ENCODE measurements at regions not wholly inside any gene's neighbourhood (a gene's known extent, or its start where the extent isn't known, plus 50 kb on each side); places are given as distances from the start of the nearest gene placed in this dataset.

- Histone ChIP-seq H3K27ac (ENCODE audit: insufficient read depth, low read length) (no peak overlapping the region), H3K14ac (replicated peaks; ENCODE audit: low read depth, low read length) (no peak overlapping the region), H3K4ac (ENCODE audit: low read depth, low read length) (no peak overlapping the region), H2AK9ac (replicated peaks; ENCODE audit: low read depth, low read length, poor library complexity) (no peak overlapping the region), H3K79me1 (ENCODE audit: low read depth in 1 of 2, low read length in 2 of 2) (peaks cover 22 to 53% of the 10 kb centered on the region in 2 experiments), H2AFZ (replicated peaks; ENCODE audit: low read length, poor library complexity) (no peak overlapping the region), H2BK15ac (ENCODE audit: low read depth, low read length) (no peak overlapping the region), H3K23ac (ENCODE audit: low read depth, low read length) (no peak overlapping the region), H4K91ac (ENCODE audit: insufficient read depth, low read depth, low read length) (no peak overlapping the region), H3K9me1 (ENCODE audit: insufficient read depth, low read length) (no peaks in the 10 kb centered on the region), H3K9me3 (ENCODE audit: control insufficient read depth, insufficient read depth, low read length) (no peaks in the 10 kb centered on the region), H3K9ac (ENCODE audit: low read depth, low read length) (no peak overlapping the region), H2BK120ac (ENCODE audit: low read depth, low read length) (no peak overlapping the region), H2BK5ac (ENCODE audit: low read depth, low read length, poor library complexity, severe bottlenecking) (no peak overlapping the region), H4K5ac (ENCODE audit: low read depth, low read length) (no peak overlapping the region), H2BK20ac (ENCODE audit: low read depth, low read length) (no peak overlapping the region), H3K4me1 (ENCODE audit: control insufficient read depth, insufficient read depth, low read length) (peaks cover 2% of the 10 kb centered on the region), H3K4me3 (ENCODE audit: insufficient read depth, low read depth, low read length) (no peak overlapping the region), H2AK5ac (ENCODE audit: low read depth, low read length) (no peak overlapping the region), H3K18ac (ENCODE audit: low read depth, low read length) (no peak overlapping the region), H3K36me3 (ENCODE audit: control insufficient read depth, insufficient read depth, low read length) (no peaks in the 10 kb centered on the region), H3K56ac (ENCODE audit: extremely low read depth, insufficient read depth, low read length) (no peak overlapping the region), H4K8ac (ENCODE audit: low read depth in 2 of 2, low read length in 2 of 2) (no peak overlapping the region), H3K27me3 (ENCODE audit: control insufficient read depth, insufficient read depth, low read length) (no peaks in the 10 kb centered on the region), H4K20me1 (ENCODE audit: insufficient read depth, low read length) (peaks cover 5% of the 10 kb centered on the region; the same call in 1 of the 2 replicates), H3K4me2 (ENCODE audit: low read depth, low read length) (no peak overlapping the region)
- dilution Hi-C loops (cut with HindIII; ENCODE audit: low sequenced_read_pairs, unreplicated experiment): no loop called here
- no peak for ATAC-seq (ENCODE audit: low read depth)
- intact Hi-C loops (cut with micrococcal nuclease): no loop called here
- in situ Hi-C loops (cut with MboI; ENCODE audit: low sequenced_read_pairs): loop anchor here (25.0 kb wide), 1 partner anchor 442 kb away; no protein-coding TSS in a partner anchor
- ChIA-PET CTCF (no interaction called here), POLR2A (ENCODE audit: unreplicated experiment) (no interaction called here)
- DNase-seq: no peak
- TF ChIP-seq MAZ (IDR thresholded peaks at IDR 0.05; ENCODE audit: borderline replicate concordance, low read depth, low read length) (no peak), RAD21 (IDR thresholded peaks at IDR 0.05; ENCODE audit: low read length) (no peak), BHLHE40 (IDR thresholded peaks at IDR 0.05; ENCODE audit: low read depth, low read length) (no peak), POLR2A (IDR thresholded peaks at IDR 0.05; ENCODE audit: low read depth, low read length) (no peak), ELK1 (IDR thresholded peaks at IDR 0.05; ENCODE audit: borderline replicate concordance, low read depth, low read length) (no peak), NFE2L2 (IDR thresholded peaks at IDR 0.05; ENCODE audit: low read depth, low read length) (no peak), RFX5 (IDR thresholded peaks at IDR 0.05; ENCODE audit: low read depth, low read length) (no peak)
- BruUV-seq (replicated peaks): no TSS peak
- 98% methylated on average over 8 of the region's 11 CpGs; no CpG with 5 or more reads in 1 of the 2 experiments for WGBS, 2 experiments (ENCODE audit: extremely low coverage in 2 of 2, insufficient read length in 1 of 2)
Measured at GRCh38 chr12:24554612-24555295, 394.1 kb downstream of the BCAT1 start.

Data from IMR-90 (cell line).